ENCODE measurements at regions not wholly inside any gene's neighbourhood (a gene's known extent, or its start where the extent isn't known, plus 50 kb on each side); places are given as distances from the start of the nearest gene placed in this dataset.
"Not testable (repeated sequence)": the region's sequence is repeated elsewhere in the genome, so short reads cannot be mapped to it uniquely, and the experiment has no call there.

DNA sequence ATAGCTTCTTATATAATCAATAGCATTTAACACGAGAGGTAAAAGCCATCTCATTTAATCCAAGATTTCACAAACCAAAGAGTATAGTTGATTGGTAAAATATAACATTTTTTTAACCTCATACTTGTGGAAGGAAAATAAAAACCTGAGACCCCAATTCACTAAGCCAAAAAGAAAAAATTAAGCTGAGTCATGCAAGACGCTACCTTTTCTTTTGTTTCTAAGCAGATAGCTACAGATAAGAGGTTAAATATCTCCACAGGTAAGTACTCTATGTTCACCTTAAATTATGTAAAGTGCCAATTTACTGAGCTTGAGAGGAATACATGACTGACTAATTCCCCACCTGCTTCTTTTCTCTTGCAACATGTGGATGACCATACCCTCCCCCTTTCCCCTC, 656.4 kb downstream of the MECOM start:
- WGBS (ENCODE audit: insufficient coverage) = no CpG with 5 or more reads among the region's 2 CpGs
- no peaks in the 10 kb centered on the region for H3K27me3 ChIP-seq (replicated peaks in 2 of 5; ENCODE audit: control insufficient read depth in 4 of 5, insufficient read depth in 5 of 5, low read length in 4 of 5)
- CTCF ChIA-PET = no interaction called here

DNA sequence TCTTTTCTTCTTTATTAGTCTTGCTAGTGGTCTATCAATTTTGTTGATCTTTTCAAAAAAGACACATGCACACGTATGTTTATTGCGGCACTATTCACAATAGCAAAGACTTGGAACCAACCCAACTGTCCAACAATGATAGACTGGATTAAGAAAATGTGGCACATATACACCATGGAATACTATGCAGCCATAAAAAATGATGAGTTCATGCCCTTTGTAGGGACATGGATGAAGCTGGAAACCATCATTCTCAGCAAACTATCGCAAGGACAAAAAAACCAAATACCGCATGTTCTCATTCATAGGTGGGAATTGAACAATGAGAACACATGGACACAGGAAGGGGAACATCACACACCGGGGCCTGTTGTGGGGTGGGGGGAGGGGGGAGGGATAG, 657.1 kb downstream of the MECOM start:
- H3K4me3 ChIP-seq (ENCODE audit: control insufficient read depth in 1 of 7, extremely low read depth in 1 of 7, insufficient read depth in 4 of 7, low read depth in 2 of 7, low read length in 6 of 7); H3K4me1 ChIP-seq (ENCODE audit: control extremely low read depth in 1 of 4, control insufficient read depth in 4 of 4, insufficient read depth in 4 of 4, low read length in 3 of 4); H3K36me3 ChIP-seq (ENCODE audit: control insufficient read depth in 4 of 4, insufficient read depth in 4 of 4, low read length in 3 of 4); H3K27me3 ChIP-seq (replicated peaks in 2 of 5; ENCODE audit: control insufficient read depth in 4 of 5, insufficient read depth in 5 of 5, low read length in 4 of 5); DNase-seq; POLR2A ChIA-PET; H3K9me3 ChIP-seq (ENCODE audit: control extremely low read depth in 1 of 5, control insufficient read depth in 4 of 5, insufficient read depth in 2 of 5, low read depth in 1 of 5, low read length in 4 of 5); CTCF ChIA-PET; H3K27ac ChIP-seq (ENCODE audit: insufficient read depth in 1 of 2, low read depth in 1 of 2, low read length in 2 of 2, poor library complexity in 1 of 2, severe bottlenecking in 2 of 2): not testable (repeated sequence)
- WGBS (ENCODE audit: insufficient coverage) = no CpG with 5 or more reads among the region's 5 CpGs

More for the DNA sequence above, 656.4 kb downstream of the MECOM start:
- Histone ChIP-seq H3K4me1 (ENCODE audit: control extremely low read depth in 1 of 4, control insufficient read depth in 4 of 4, insufficient read depth in 4 of 4, low read length in 3 of 4) (no peaks in the 10 kb centered on the region), H3K27ac (ENCODE audit: insufficient read depth in 1 of 2, low read depth in 1 of 2, low read length in 2 of 2, poor library complexity in 1 of 2, severe bottlenecking in 2 of 2) (no peak overlapping the region), H3K36me3 (ENCODE audit: control insufficient read depth in 4 of 4, insufficient read depth in 4 of 4, low read length in 3 of 4) (no peaks in the 10 kb centered on the region), H3K9me3 (ENCODE audit: control extremely low read depth in 1 of 5, control insufficient read depth in 4 of 5, insufficient read depth in 2 of 5, low read depth in 1 of 5, low read length in 4 of 5) (no peaks in the 10 kb centered on the region), H3K4me3 (ENCODE audit: control insufficient read depth in 1 of 7, extremely low read depth in 1 of 7, insufficient read depth in 4 of 7, low read depth in 2 of 7, low read length in 6 of 7) (no peak overlapping the region)
- DNase-seq = no peak
- POLR2A ChIA-PET = no interaction called here

DNA sequence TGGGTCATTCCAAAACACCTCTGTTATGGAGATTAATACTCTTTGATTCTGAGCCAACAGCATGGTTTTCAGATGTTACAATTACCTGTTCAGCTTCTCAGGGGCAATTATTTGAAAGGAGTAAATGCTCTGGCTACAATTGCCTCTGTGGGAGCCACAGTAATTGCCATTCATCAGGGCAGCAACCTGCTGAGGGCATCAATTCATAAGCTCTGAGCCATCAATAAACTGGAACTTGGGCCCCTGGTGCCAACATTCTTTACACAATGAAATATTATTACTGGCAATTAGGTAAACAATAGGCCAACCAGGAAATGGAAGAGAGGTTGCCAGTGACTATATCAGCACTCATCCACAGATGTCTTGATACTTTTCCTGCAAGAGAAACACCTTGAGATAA, 660.8 kb downstream of the MECOM start:
- no peak for DNase-seq
- ChIA-PET CTCF (no interaction called here), POLR2A (no interaction called here)
- H3K4me1 ChIP-seq (ENCODE audit: control extremely low read depth in 1 of 4, control insufficient read depth in 4 of 4, insufficient read depth in 4 of 4, low read length in 3 of 4) = no peaks in the 10 kb centered on the region
- H3K36me3 ChIP-seq (ENCODE audit: control insufficient read depth in 4 of 4, insufficient read depth in 4 of 4, low read length in 3 of 4) = no peaks in the 10 kb centered on the region
- no peaks in the 10 kb centered on the region for H3K27me3 ChIP-seq (replicated peaks in 2 of 5; ENCODE audit: control insufficient read depth in 4 of 5, insufficient read depth in 5 of 5, low read length in 4 of 5)
- no peak overlapping the region for H3K4me3 ChIP-seq (ENCODE audit: control insufficient read depth in 1 of 7, extremely low read depth in 1 of 7, insufficient read depth in 4 of 7, low read depth in 2 of 7, low read length in 6 of 7)
- no peaks in the 10 kb centered on the region for H3K9me3 ChIP-seq (ENCODE audit: control extremely low read depth in 1 of 5, control insufficient read depth in 4 of 5, insufficient read depth in 2 of 5, low read depth in 1 of 5, low read length in 4 of 5)
- H3K27ac ChIP-seq (ENCODE audit: insufficient read depth in 1 of 2, low read depth in 1 of 2, low read length in 2 of 2, poor library complexity in 1 of 2, severe bottlenecking in 2 of 2) = no peak overlapping the region

DNA sequence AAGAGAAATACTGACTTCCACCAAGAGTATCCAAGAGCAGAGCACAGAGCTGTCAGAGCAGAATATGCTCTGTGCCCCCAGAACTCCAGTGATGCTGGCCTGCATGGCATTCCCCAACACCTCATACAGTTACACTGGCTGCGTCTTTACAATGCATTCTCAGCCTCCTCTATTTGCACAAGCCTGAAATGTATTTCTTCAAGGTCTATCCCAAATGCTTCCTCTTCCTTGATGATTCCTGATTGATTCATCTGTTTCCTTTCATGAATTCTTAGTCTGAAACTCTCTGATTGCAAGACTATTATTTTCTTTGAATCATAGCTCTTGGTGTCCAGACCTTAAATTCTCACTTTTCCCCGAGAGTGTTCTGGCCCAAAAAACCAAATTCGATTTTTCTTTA, 664.7 kb downstream of the MECOM start:
- CTCF ChIA-PET = no interaction called here
- 100% methylated on average over 1 of the region's 3 CpGs for WGBS (ENCODE audit: insufficient coverage)

DNA sequence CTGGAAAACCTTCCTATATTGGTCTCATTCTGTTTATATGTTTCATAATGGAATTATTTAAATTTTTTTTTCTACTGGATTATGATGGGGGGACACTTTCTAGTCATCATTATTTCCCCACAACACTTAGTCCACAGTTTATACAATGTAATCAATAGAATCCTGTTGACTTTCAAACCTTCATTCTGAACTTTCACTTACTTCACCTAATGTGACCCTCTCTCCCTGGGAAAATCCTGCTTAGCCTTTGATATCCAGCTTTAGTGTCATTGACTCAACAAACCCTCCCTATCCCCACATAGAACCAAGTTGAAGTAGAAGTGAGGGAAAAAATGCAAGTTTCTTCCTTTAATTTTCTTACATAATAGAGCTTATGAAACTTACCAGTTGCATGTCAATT, 666.0 kb downstream of the MECOM start:
- CTCF ChIA-PET = no interaction called here
- H3K27ac ChIP-seq (ENCODE audit: insufficient read depth in 1 of 2, low read depth in 1 of 2, low read length in 2 of 2, poor library complexity in 1 of 2, severe bottlenecking in 2 of 2) = no peak overlapping the region
- POLR2A ChIA-PET = no interaction called here
- H3K4me3 ChIP-seq (ENCODE audit: control insufficient read depth in 1 of 7, extremely low read depth in 1 of 7, insufficient read depth in 4 of 7, low read depth in 2 of 7, low read length in 6 of 7) = no peak overlapping the region
- no peaks in the 10 kb centered on the region for H3K27me3 ChIP-seq (replicated peaks in 2 of 5; ENCODE audit: control insufficient read depth in 4 of 5, insufficient read depth in 5 of 5, low read length in 4 of 5)
- no peaks in the 10 kb centered on the region for H3K9me3 ChIP-seq (ENCODE audit: control extremely low read depth in 1 of 5, control insufficient read depth in 4 of 5, insufficient read depth in 2 of 5, low read depth in 1 of 5, low read length in 4 of 5)
- no peaks in the 10 kb centered on the region for H3K36me3 ChIP-seq (ENCODE audit: control insufficient read depth in 4 of 4, insufficient read depth in 4 of 4, low read length in 3 of 4)
- no peak for DNase-seq
- no peaks in the 10 kb centered on the region for H3K4me1 ChIP-seq (ENCODE audit: control extremely low read depth in 1 of 4, control insufficient read depth in 4 of 4, insufficient read depth in 4 of 4, low read length in 3 of 4)

More for the DNA sequence above, 664.7 kb downstream of the MECOM start:
- Histone ChIP-seq H3K27ac (ENCODE audit: insufficient read depth in 1 of 2, low read depth in 1 of 2, low read length in 2 of 2, poor library complexity in 1 of 2, severe bottlenecking in 2 of 2) (no peak overlapping the region), H3K27me3 (replicated peaks in 2 of 5; ENCODE audit: control insufficient read depth in 4 of 5, insufficient read depth in 5 of 5, low read length in 4 of 5) (no peaks in the 10 kb centered on the region), H3K4me1 (ENCODE audit: control extremely low read depth in 1 of 4, control insufficient read depth in 4 of 4, insufficient read depth in 4 of 4, low read length in 3 of 4) (no peaks in the 10 kb centered on the region), H3K36me3 (ENCODE audit: control insufficient read depth in 4 of 4, insufficient read depth in 4 of 4, low read length in 3 of 4) (no peaks in the 10 kb centered on the region), H3K4me3 (ENCODE audit: control insufficient read depth in 1 of 7, extremely low read depth in 1 of 7, insufficient read depth in 4 of 7, low read depth in 2 of 7, low read length in 6 of 7) (no peak overlapping the region), H3K9me3 (ENCODE audit: control extremely low read depth in 1 of 5, control insufficient read depth in 4 of 5, insufficient read depth in 2 of 5, low read depth in 1 of 5, low read length in 4 of 5) (no peaks in the 10 kb centered on the region)
- DNase-seq = no peak
- POLR2A ChIA-PET = interaction anchor here (0.8 kb wide), 1 partner anchor 588 kb away, joined by 3 read pairs; no protein-coding TSS in a partner anchor

DNA sequence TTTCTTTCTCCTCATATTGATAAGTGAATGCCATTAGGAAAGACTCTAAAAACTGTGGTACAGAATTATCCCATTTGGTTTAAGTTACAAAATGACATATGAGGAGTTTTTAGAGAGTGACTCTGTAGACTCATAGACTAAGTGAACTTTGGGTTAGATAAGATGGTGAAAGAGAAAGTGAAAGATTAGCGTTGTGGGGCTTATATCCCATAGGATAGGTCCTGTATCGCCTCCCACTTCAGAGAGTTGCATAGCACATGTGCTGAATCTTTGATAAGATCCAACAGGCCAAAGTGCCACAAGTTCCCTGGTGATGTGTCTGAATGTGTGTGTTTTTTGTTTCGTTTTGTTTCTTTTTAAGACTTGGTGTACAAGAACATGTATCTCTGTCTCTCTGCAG, 666.9 kb downstream of the MECOM start:
- 100% methylated on average over 1 of the region's 3 CpGs for WGBS (ENCODE audit: insufficient coverage)
- H3K4me3 ChIP-seq (ENCODE audit: control insufficient read depth in 1 of 7, extremely low read depth in 1 of 7, insufficient read depth in 4 of 7, low read depth in 2 of 7, low read length in 6 of 7) = no peak overlapping the region
- POLR2A ChIA-PET = no interaction called here

DNA sequence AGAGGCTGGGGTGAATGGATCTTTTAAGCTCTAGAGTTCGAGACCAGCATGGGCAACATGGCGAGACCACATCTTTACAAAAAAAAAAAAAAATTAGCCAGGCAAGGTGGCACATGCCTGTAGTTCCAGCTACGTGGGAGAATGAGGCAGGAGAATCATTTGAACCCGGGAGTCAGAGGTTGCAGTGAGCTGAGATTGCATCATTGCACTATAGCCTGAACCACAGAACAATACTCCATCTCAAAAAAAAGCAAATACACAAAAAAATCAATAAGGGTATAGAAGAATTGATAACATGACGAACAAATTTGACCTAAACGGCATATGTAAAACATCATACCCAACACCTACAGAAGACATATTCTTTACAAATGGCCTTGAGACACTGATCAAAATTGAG, 668.4 kb downstream of the MECOM start:
- Histone ChIP-seq H3K27me3 (replicated peaks in 2 of 5; ENCODE audit: control insufficient read depth in 4 of 5, insufficient read depth in 5 of 5, low read length in 4 of 5) (no peaks in the 10 kb centered on the region), H3K4me1 (ENCODE audit: control extremely low read depth in 1 of 4, control insufficient read depth in 4 of 4, insufficient read depth in 4 of 4, low read length in 3 of 4) (no peaks in the 10 kb centered on the region), H3K4me3 (ENCODE audit: control insufficient read depth in 1 of 7, extremely low read depth in 1 of 7, insufficient read depth in 4 of 7, low read depth in 2 of 7, low read length in 6 of 7) (no peak overlapping the region), H3K9me3 (ENCODE audit: control extremely low read depth in 1 of 5, control insufficient read depth in 4 of 5, insufficient read depth in 2 of 5, low read depth in 1 of 5, low read length in 4 of 5) (no peaks in the 10 kb centered on the region), H3K27ac (ENCODE audit: insufficient read depth in 1 of 2, low read depth in 1 of 2, low read length in 2 of 2, poor library complexity in 1 of 2, severe bottlenecking in 2 of 2) (no peak overlapping the region), H3K36me3 (ENCODE audit: control insufficient read depth in 4 of 4, insufficient read depth in 4 of 4, low read length in 3 of 4) (no peaks in the 10 kb centered on the region)
- 100% methylated on average over 1 of the region's 6 CpGs for WGBS (ENCODE audit: insufficient coverage)
- CTCF ChIA-PET = no interaction called here
- no peak for DNase-seq
- POLR2A ChIA-PET = no interaction called here

More for the DNA sequence above, 666.9 kb downstream of the MECOM start:
- no peak overlapping the region for H3K27ac ChIP-seq (ENCODE audit: insufficient read depth in 1 of 2, low read depth in 1 of 2, low read length in 2 of 2, poor library complexity in 1 of 2, severe bottlenecking in 2 of 2)
- no peaks in the 10 kb centered on the region for H3K4me1 ChIP-seq (ENCODE audit: control extremely low read depth in 1 of 4, control insufficient read depth in 4 of 4, insufficient read depth in 4 of 4, low read length in 3 of 4)
- H3K36me3 ChIP-seq (ENCODE audit: control insufficient read depth in 4 of 4, insufficient read depth in 4 of 4, low read length in 3 of 4) = no peaks in the 10 kb centered on the region
- CTCF ChIA-PET = no interaction called here
- no peaks in the 10 kb centered on the region for H3K27me3 ChIP-seq (replicated peaks in 2 of 5; ENCODE audit: control insufficient read depth in 4 of 5, insufficient read depth in 5 of 5, low read length in 4 of 5)
- H3K9me3 ChIP-seq (ENCODE audit: control extremely low read depth in 1 of 5, control insufficient read depth in 4 of 5, insufficient read depth in 2 of 5, low read depth in 1 of 5, low read length in 4 of 5) = no peaks in the 10 kb centered on the region
- no peak for DNase-seq

DNA sequence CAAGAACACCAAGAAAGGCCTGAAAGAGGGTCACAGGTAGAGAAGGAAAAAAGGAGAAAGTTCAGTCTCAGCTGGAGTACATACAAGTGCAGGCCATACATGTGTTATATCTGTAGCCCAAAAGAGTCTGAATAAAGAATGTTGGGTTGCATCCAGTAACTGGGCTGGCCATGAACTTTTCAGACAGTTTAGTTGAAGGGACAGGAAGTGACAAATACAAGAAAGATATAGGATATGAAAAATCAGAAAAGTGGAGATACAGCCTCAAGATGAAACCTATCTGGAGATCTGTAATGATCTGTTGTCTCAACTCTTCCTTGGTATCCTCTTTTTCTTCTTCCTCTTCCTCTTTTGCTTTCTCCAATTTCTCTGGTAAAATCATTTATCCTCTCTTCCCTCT, 671.7 kb downstream of the MECOM start:
- no peaks in the 10 kb centered on the region for H3K27me3 ChIP-seq (replicated peaks in 2 of 5; ENCODE audit: control insufficient read depth in 4 of 5, insufficient read depth in 5 of 5, low read length in 4 of 5)
- no peak overlapping the region for H3K27ac ChIP-seq (ENCODE audit: insufficient read depth in 1 of 2, low read depth in 1 of 2, low read length in 2 of 2, poor library complexity in 1 of 2, severe bottlenecking in 2 of 2)
- DNase-seq = peak in 1 of 3 donors; percentile 23
- no peak overlapping the region for H3K4me3 ChIP-seq (ENCODE audit: control insufficient read depth in 1 of 7, extremely low read depth in 1 of 7, insufficient read depth in 4 of 7, low read depth in 2 of 7, low read length in 6 of 7)
- H3K9me3 ChIP-seq (ENCODE audit: control extremely low read depth in 1 of 5, control insufficient read depth in 4 of 5, insufficient read depth in 2 of 5, low read depth in 1 of 5, low read length in 4 of 5) = no peaks in the 10 kb centered on the region
- CTCF ChIA-PET = no interaction called here
- H3K4me1 ChIP-seq (ENCODE audit: control extremely low read depth in 1 of 4, control insufficient read depth in 4 of 4, insufficient read depth in 4 of 4, low read length in 3 of 4) = no peaks in the 10 kb centered on the region
- POLR2A ChIA-PET = no interaction called here
- no peaks in the 10 kb centered on the region for H3K36me3 ChIP-seq (ENCODE audit: control insufficient read depth in 4 of 4, insufficient read depth in 4 of 4, low read length in 3 of 4)

Measured in common myeloid progenitor, CD34-positive (primary cell).